Transverse colon (tissue), 3 donors: ENCODE measurements at regions not wholly inside any gene's neighbourhood (a gene's known extent, or its start where the extent isn't known, plus 50 kb on each side); places are given as distances from the start of the nearest gene placed in this dataset.

Experiments used
- CTCF ChIP-seq, 5 experiments: fragments of 200-600 bp in 3 of 5; fragments of 450-650 bp in 2 of 5; sonication (generic) in 3 of 5; IDR thresholded peaks; 1 replicate in 2 of 5; 2 replicates in 3 of 5; pipeline ENCODE4 v1.5.1; 2016 to 2017; ENCODE audit warnings: antibody characterized with exemption in 5 of 5, inconsistent platforms in 3 of 5, mild to moderate bottlenecking in 2 of 5, moderate library complexity in 1 of 5
- POLR2A ChIP-seq: fragments of 450-650 bp; IDR thresholded peaks from one replicate; pipeline ENCODE4 v1.6.1; 2016; ENCODE audit warnings: antibody characterized with exemption, mild to moderate bottlenecking, moderate library complexity

GRCh38 chr12:127249428-127249827 lies 1017.5 kb upstream of the TMEM132C start:
- TF ChIP-seq CTCF (IDR thresholded peaks at IDR 0.05) = no peak
- no peak for TF ChIP-seq POLR2A
